NB4 (cell line): ENCODE measurements at regions not wholly inside any gene's neighbourhood (a gene's known extent, or its start where the extent isn't known, plus 50 kb on each side); places are given as distances from the start of the nearest gene placed in this dataset.

Experiments used
- CTCF ChIP-seq: IDR thresholded peaks from one replicate; pipeline ENCODE4 v1.5.1; 2012; ENCODE audit warnings: low read depth, low read length
- MAX ChIP-seq: IDR thresholded peaks from 2 replicates; pipeline ENCODE4 v1.6.1; 2011; ENCODE audit warnings: low read depth, low read length

GRCh38 chr3:40793730-40794129 lies 269.0 kb downstream of the ZNF621 start:
- TF ChIP-seq CTCF (no peak), MAX (no peak)
